ENCODE measurements at regions not wholly inside any gene's neighbourhood (a gene's known extent, or its start where the extent isn't known, plus 50 kb on each side); places are given as distances from the start of the nearest gene placed in this dataset.

DNA sequence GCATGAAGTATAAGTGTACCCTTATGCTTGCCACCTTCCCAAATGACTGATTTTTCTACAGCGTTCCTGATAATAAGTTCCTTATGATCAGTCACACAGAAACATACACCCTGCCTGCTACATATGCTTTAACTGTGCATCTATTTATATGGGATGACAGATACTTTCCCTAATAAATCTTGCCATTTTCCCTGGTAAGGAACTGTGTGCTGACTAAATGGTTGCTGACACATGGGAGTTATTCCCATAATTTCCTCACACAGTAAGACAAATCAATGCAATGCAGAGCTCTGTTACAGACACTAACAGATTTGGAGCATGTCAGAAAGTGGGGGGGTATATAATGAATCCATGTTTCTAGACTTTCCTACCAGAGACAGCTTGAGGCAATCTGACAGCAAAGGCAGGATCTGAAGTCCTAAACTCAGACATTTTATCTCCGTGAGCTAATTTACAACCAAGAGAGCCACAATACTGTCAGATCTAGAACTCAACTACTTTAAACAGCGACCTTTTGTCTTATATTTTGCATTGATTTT, 86.9 kb upstream of the TCF12 start:
- Histone ChIP-seq H3K36me3 (no peaks in the 10 kb centered on the region), H3K9me3 (no peaks in the 10 kb centered on the region), H3K27ac (peak overlapping the region in 1 of 2 donors; percentile 24), H3K4me1 (peaks cover 0 to 26% of the 10 kb centered on the region in 2 donors), H3K27me3 (no peaks in the 10 kb centered on the region), H3K4me3 (no peak overlapping the region)
- TF ChIP-seq, protein P1, sequence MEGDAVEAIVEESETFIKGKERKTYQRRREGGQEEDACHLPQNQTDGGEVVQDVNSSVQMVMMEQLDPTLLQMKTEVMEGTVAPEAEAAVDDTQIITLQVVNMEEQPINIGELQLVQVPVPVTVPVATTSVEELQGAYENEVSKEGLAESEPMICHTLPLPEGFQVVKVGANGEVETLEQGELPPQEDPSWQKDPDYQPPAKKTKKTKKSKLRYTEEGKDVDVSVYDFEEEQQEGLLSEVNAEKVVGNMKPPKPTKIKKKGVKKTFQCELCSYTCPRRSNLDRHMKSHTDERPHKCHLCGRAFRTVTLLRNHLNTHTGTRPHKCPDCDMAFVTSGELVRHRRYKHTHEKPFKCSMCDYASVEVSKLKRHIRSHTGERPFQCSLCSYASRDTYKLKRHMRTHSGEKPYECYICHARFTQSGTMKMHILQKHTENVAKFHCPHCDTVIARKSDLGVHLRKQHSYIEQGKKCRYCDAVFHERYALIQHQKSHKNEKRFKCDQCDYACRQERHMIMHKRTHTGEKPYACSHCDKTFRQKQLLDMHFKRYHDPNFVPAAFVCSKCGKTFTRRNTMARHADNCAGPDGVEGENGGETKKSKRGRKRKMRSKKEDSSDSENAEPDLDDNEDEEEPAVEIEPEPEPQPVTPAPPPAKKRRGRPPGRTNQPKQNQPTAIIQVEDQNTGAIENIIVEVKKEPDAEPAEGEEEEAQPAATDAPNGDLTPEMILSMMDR (IDR thresholded peaks at IDR 0.05), result no peak
- no peak for DNase-seq (ENCODE audit: low spot score)

DNA sequence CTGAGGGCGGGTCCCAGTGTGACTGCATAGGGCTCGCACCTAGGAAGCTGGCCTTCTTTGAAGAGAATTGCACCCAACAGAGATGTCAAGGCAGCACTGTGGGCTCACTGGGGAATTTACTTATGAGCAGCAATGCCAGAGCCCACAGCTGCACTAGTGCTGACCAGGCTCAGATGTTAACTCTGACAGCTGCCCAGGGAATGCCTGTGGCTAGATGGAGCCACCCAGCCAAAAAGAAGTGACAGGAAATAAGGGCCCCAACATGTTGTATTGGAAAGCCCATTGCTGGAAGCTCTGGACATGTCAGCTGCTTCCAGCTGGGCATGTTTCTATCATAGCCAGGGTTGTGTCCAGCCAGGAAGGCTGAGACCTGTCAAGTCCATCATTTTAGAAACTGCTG, 90.9 kb upstream of the ZNF280D start:
- no peak overlapping the region for H3K27ac ChIP-seq

DNA sequence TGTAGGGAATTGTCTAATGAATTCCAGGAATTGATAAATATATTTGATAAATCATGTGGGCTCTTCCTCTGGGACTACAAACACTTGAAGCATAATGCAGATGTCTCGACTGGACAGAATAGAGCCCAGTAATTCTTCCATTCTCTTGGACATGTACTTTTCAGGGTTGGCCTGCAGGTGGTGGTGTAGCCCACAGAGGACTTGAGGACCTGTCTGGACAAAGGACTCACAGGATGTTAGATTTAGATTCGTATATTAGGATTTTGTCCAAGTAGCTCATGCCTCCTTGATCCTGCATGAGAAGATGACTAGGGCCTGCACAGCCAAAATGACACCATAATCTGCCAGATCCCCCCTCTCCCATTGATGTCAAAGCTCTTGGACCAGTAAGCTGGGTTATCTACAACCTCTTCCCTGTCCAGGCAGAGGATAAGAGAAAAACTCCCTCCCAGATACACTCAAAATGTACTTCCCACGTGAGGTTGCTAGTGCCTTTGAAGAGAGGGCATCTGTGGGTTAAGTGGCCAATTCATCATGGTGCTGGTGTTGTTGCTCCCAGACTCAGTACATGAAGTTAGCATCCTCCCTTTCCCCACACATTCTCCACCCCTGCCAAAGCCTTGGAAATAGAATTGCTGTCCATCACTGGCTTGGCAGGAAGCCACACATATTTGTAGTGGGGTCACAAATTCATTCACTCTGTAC, 88.6 kb upstream of the ZNF280D start:
- no peak overlapping the region for H3K27ac ChIP-seq
- H3K4me3 ChIP-seq, result no peak overlapping the region
- H3K27me3 ChIP-seq, result no peaks in the 10 kb centered on the region
- DNase-seq (ENCODE audit: low spot score), result peak; percentile 63
- H3K36me3 ChIP-seq, result no peaks in the 10 kb centered on the region
- TF ChIP-seq, protein P1 (IDR thresholded peaks at IDR 0.05), result peak; percentile 27 to 75
- H3K9me3 ChIP-seq, result no peaks in the 10 kb centered on the region
- peaks cover 0 to 13% of the 10 kb centered on the region in 2 donors for H3K4me1 ChIP-seq

More for the DNA sequence above, 90.9 kb upstream of the ZNF280D start:
- Histone ChIP-seq H3K9me3 (no peaks in the 10 kb centered on the region), H3K36me3 (no peaks in the 10 kb centered on the region), H3K4me3 (no peak overlapping the region), H3K27me3 (no peaks in the 10 kb centered on the region), H3K4me1 (peaks cover 0 to 4% of the 10 kb centered on the region in 2 donors)
- DNase-seq (ENCODE audit: low spot score), result no peak
- TF ChIP-seq, protein P1 (IDR thresholded peaks at IDR 0.05), result no peak

DNA sequence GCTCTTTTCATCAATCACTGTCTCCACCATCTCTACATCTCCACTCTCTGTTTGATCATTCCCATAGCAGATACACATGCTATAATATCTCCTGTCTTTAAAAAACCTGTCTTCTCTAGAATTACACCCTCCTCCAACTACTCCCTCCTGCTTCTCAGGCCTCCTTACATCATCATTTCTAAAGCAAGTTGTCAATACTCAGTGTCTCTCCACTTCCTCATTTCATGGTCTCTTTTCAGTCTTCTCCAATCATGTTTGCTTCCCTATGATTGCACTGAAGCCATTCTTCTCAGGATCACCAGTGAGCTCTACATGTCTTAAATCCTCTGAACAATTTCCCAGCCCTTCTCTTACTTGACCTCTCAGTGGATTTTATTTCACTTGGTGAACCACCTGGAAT, 87.0 kb upstream of the ZNF280D start:
- TF ChIP-seq, protein P1 (IDR thresholded peaks at IDR 0.05), result no peak

DNA sequence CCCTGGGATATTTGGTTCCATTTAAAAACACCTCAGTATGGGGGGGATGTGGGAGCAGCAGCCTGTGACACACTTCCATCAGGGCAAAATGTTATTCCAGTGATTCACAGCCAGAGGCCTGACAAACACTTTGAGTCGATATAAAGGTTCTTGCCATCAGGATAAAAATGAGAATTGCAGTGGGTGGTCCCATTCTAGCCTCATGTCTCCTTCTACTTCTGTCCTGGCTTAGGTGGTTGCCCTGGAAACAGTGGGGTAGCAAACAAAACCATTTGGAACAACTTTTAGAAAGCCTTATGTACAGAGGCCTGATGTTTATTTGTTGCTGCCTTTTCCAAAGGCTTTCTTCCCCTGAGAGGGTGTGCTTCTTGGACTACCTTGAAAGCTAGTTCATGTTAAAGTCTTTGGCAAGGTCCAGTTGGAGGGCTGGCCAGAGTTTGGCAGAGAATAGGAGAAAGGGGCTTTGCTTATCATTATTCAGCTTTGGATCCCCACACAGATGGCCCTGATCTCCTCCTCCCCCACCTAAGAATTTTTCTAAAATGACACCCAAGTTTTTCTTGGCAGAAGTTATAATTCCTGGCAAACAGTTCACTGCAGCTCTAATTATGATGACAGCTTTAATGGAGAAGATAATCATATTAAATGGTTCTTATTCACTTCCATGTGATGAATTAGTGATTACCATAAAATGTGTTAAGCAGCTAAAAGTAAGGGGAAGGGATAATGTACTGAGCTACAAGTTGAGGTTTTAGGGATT, 84.2 kb upstream of the ZNF280D start:
- Histone ChIP-seq H3K4me1 (peaks cover 0 to 20% of the 10 kb centered on the region in 2 donors), H3K27ac (no peak overlapping the region)
- TF ChIP-seq, protein P1 (IDR thresholded peaks at IDR 0.05), result no peak

More for the DNA sequence above, 87.0 kb upstream of the ZNF280D start:
- no peak for DNase-seq (ENCODE audit: low spot score)
- Histone ChIP-seq H3K36me3 (no peaks in the 10 kb centered on the region), H3K9me3 (no peaks in the 10 kb centered on the region), H3K27me3 (no peaks in the 10 kb centered on the region), H3K4me1 (peaks cover 0 to 16% of the 10 kb centered on the region in 2 donors), H3K27ac (no peak overlapping the region), H3K4me3 (no peak overlapping the region)

More for the DNA sequence above, 84.2 kb upstream of the ZNF280D start:
- H3K4me3 ChIP-seq, result no peak overlapping the region
- DNase-seq (ENCODE audit: low spot score), result no peak
- H3K27me3 ChIP-seq, result no peaks in the 10 kb centered on the region
- no peaks in the 10 kb centered on the region for H3K36me3 ChIP-seq
- no peaks in the 10 kb centered on the region for H3K9me3 ChIP-seq
